Stomach (tissue), 8 donors: ENCODE measurements at regions not wholly inside any gene's neighbourhood (a gene's known extent, or its start where the extent isn't known, plus 50 kb on each side); places are given as distances from the start of the nearest gene placed in this dataset.
"Not testable (repeated sequence)": the region's sequence is repeated elsewhere in the genome, so short reads cannot be mapped to it uniquely, and the experiment has no call there.

Experiments
- DNase-seq, 2 donors: peaks; one replicate each; pipeline versions ENCODE4 v3.0.0 to v3.0.0-alpha.2; 2013 to 2019
- H3K27ac ChIP-seq, 5 donors: fragments of 200-600 bp in 4 of 5; sonication (generic) in 4 of 5; one replicate each; pipeline ENCODE4 v1.5.1; 2013 to 2019; ENCODE audit warnings: mild to moderate bottlenecking in 1 of 5, moderate library complexity in 1 of 5
- H3K27me3 ChIP-seq, 3 donors: fragments of 200-600 bp; sonication (generic); one replicate each; pipeline ENCODE4 v1.5.1; 2017 to 2019; ENCODE audit warnings: mixed run types in 1 of 3
- H3K36me3 ChIP-seq, 4 donors: fragments of 200-600 bp; sonication (generic); 1 replicate in 3 of 4; 2 replicates in 1 of 4; pipeline ENCODE4 v1.5.1; 2016 to 2019
- H3K4me1 ChIP-seq, 4 donors: fragments of 200-600 bp; sonication (generic); one replicate each; pipeline ENCODE4 v1.5.1; 2016 to 2019
- H3K4me3 ChIP-seq, 4 donors: fragments of 200-600 bp; sonication (generic) in 3 of 4; one replicate each; pipeline ENCODE4 v1.5.1; 2016 to 2019; ENCODE audit warnings: mild to moderate bottlenecking in 1 of 4
- H3K9me3 ChIP-seq, 4 donors: fragments of 200-600 bp; sonication (generic); one replicate each; pipeline ENCODE4 v1.5.1; 2016 to 2019
- EP300 ChIP-seq: sonication (generic); formaldehyde crosslinking; IDR thresholded peaks from one replicate; pipeline ENCODE4 v1.6.1; 2017; ENCODE audit warnings: antibody characterized with exemption
- POLR2A ChIP-seq, 4 donors: fragments of 450-650 bp; IDR thresholded peaks; one replicate each; pipeline ENCODE4 v1.6.1; 2016; ENCODE audit warnings: antibody characterized with exemption in 4 of 4, control low read depth in 2 of 4, mild to moderate bottlenecking in 1 of 4, moderate library complexity in 1 of 4
- POLR2AphosphoS5 ChIP-seq, 3 donors: sonication (generic); formaldehyde crosslinking; IDR thresholded peaks; one replicate each; pipeline ENCODE4 v1.6.1; 2016; ENCODE audit warnings: antibody characterized with exemption in 3 of 3
- WGBS, 5 donors: extraction: QIAGEN DNeasy Blood & Tissue Kit in 3 of 5; methylation state at CpG; one replicate each; pipeline versions ENCODE4 v1.1.5 to v1.1.7; 2013 to 2018; 5-methylcytosine and 5-hydroxymethylcytosine counted together
- intact Hi-C: fragments of 100-400 bp; cut with DNase I; formaldehyde crosslinking; loops from one replicate; pipeline ENCODE4 v1.15.1; 2023; ENCODE audit warnings: low total_unique reads
- TF ChIP-seq, protein P1 (sequence below), 7 experiments: fragments of 450-650 bp in 4 of 7; fragments of 200-600 bp in 3 of 7; sonication (generic) in 3 of 7; IDR thresholded peaks; one replicate each; pipeline ENCODE4 v1.5.1; 2016 to 2019; ENCODE audit warnings: antibody characterized with exemption in 7 of 7, control low read depth in 2 of 7, mild to moderate bottlenecking in 1 of 7
- donor health status: healthy with polysubstance abuse.
- donor health status: Bipolar disorder and iron deficiency.
- donor health status: healthy.

DNA sequence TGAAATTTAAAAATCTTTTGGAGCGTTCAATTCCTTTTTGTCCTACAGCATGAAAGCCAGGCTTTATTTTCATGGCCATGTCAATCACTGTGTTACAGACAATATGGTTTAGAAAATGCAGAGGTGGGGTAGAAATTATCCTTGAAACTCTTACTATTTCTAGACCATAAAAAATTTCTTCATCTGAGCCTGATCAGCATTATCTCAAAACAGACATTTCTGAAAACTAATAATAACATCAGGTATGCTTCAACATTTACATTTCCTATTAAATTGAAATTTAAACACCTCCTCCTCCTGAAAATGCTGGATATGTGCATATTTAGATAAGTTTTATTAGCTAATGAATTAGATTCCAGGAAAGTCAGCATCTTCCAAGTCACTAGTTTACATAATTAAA, 570.6 kb downstream of the RIT2 start:
- TF ChIP-seq, protein P1, sequence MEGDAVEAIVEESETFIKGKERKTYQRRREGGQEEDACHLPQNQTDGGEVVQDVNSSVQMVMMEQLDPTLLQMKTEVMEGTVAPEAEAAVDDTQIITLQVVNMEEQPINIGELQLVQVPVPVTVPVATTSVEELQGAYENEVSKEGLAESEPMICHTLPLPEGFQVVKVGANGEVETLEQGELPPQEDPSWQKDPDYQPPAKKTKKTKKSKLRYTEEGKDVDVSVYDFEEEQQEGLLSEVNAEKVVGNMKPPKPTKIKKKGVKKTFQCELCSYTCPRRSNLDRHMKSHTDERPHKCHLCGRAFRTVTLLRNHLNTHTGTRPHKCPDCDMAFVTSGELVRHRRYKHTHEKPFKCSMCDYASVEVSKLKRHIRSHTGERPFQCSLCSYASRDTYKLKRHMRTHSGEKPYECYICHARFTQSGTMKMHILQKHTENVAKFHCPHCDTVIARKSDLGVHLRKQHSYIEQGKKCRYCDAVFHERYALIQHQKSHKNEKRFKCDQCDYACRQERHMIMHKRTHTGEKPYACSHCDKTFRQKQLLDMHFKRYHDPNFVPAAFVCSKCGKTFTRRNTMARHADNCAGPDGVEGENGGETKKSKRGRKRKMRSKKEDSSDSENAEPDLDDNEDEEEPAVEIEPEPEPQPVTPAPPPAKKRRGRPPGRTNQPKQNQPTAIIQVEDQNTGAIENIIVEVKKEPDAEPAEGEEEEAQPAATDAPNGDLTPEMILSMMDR (IDR thresholded peaks at IDR 0.05) = no peak
- no peak for TF ChIP-seq POLR2AphosphoS5 (IDR thresholded peaks at IDR 0.05)
- TF ChIP-seq POLR2A (IDR thresholded peaks at IDR 0.05) = no peak
- TF ChIP-seq EP300 = no peak
- H3K36me3 ChIP-seq = no peaks in the 10 kb centered on the region
- no peaks in the 10 kb centered on the region for H3K4me1 ChIP-seq
- no peaks in the 10 kb centered on the region for H3K27me3 ChIP-seq
- 87 to 94% (median 92%) methylated on average over 1 of the region's 1 CpG for WGBS, 5 donors
- intact Hi-C loops = no loop called here
- no peak for DNase-seq
- no peak overlapping the region for H3K27ac ChIP-seq
- no peaks in the 10 kb centered on the region for H3K9me3 ChIP-seq
- no peak overlapping the region for H3K4me3 ChIP-seq

DNA sequence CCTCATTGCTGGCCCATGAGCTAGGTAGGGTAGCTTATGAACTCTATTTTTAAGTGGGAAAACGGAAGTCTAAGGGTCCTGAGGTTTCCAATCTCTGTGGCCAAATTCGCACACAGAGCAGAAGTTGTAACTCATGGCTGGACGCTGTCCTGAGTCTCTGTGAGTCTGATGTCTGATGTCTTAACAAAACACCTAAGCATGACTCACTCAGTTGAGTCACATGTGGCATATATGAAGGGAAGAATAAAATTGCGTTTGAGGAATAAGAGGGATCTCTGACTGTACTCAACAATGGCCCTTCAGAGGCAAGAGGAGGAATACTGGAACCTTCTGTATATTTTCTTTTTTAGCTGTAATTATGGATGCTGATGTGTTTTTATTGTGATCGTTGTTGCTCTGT, 569.7 kb downstream of the RIT2 start:
- no peak overlapping the region for H3K27ac ChIP-seq
- H3K9me3 ChIP-seq = no peaks in the 10 kb centered on the region
- TF ChIP-seq, protein P1 (IDR thresholded peaks at IDR 0.05) = no peak
- TF ChIP-seq EP300 (no peak), POLR2AphosphoS5 (IDR thresholded peaks at IDR 0.05) (no peak)
- no peaks in the 10 kb centered on the region for H3K27me3 ChIP-seq
- H3K4me1 ChIP-seq = no peaks in the 10 kb centered on the region
- WGBS, 5 donors = 77 to 86% (median 83%) methylated on average over 5 of the region's 5 CpGs
- H3K4me3 ChIP-seq = no peak overlapping the region
- DNase-seq = no peak
- H3K36me3 ChIP-seq = no peaks in the 10 kb centered on the region
- intact Hi-C loops = no loop called here

DNA sequence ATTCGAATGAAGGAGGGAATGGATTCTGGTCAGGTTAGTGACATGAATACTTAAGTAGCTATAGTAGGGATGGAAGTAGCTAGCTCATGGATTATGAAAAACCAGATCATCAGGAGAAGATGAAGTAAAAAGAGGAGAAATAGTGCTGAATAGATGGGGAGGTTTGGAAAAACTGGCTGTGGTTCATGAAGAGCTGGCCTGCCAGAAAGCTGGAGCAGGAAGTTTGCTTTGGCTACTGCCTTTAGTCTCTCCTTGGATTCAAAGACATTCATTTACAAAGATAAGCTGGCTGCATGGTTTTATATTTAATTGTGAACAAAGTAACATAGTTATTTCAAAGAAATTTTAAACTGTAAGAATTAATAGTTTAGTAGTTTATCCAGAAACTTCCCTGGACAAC, 567.0 kb downstream of the RIT2 start:
- Histone ChIP-seq H3K4me3 (no peak overlapping the region), H3K27ac (no peak overlapping the region), H3K9me3 (no peaks in the 10 kb centered on the region), H3K4me1 (no peaks in the 10 kb centered on the region), H3K27me3 (no peaks in the 10 kb centered on the region), H3K36me3 (no peaks in the 10 kb centered on the region)
- WGBS, 5 donors = 53 to 77% (median 59%) methylated on average over 1 of the region's 1 CpG
- TF ChIP-seq POLR2A (IDR thresholded peaks at IDR 0.05) = no peak
- TF ChIP-seq POLR2AphosphoS5 (IDR thresholded peaks at IDR 0.05) = no peak
- TF ChIP-seq, protein P1 (IDR thresholded peaks at IDR 0.05) = no peak
- no peak for TF ChIP-seq EP300
- intact Hi-C loops = no loop called here
- DNase-seq = peak; percentile 23 to 34

DNA sequence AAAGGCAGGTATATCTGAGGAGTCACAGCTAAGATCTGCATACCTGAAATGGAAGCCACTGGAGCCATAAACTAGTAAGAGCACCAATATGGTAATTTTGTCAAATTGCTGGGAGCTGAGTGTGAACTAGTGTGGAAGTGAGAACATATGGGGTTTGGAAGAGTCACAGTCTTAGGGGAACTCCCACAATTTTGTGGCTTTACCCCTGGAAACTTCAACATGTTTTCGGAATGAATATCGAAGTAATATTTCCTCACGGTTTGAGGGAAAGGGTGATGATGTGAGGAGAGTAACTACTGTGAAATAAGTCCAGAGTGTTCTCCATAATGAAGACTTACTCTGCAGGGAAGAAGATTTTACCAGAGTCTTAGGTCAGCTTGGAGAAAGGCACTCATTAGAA, 565.9 kb downstream of the RIT2 start:
- Histone ChIP-seq H3K27me3 (no peaks in the 10 kb centered on the region), H3K36me3 (no peaks in the 10 kb centered on the region), H3K27ac (no peak overlapping the region), H3K9me3 (no peaks in the 10 kb centered on the region), H3K4me1 (no peaks in the 10 kb centered on the region), H3K4me3 (no peak overlapping the region)
- 93 to 99% (median 96%) methylated on average over 3 of the region's 3 CpGs for WGBS, 5 donors
- DNase-seq = no peak
- intact Hi-C loops = no loop called here
- TF ChIP-seq EP300 = no peak
- TF ChIP-seq, protein P1 (IDR thresholded peaks at IDR 0.05) = no peak
- TF ChIP-seq POLR2A (IDR thresholded peaks at IDR 0.05) = no peak
- no peak for TF ChIP-seq POLR2AphosphoS5 (IDR thresholded peaks at IDR 0.05)

DNA sequence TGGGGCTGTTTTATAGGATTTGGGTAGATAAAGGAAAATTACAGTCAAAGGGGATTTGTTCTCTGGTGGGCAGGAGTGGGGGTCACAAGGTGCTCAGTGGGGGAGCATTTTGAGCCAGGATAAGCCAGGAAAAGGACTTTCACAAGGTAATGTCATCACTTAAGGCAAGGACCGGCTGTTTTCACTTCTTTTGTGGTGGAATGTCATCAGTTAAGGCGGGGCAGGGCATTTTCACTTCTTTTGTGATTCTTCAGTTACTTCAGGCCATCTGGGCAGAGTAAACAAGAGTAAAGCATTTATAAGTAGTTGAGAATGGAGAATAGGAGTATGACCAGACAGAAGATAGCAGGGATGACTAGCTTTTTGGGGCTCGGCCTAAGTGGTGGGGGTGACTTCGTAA, 562.9 kb downstream of the RIT2 start:
- H3K27me3 ChIP-seq, H3K36me3 ChIP-seq, DNase-seq, H3K27ac ChIP-seq, H3K9me3 ChIP-seq, H3K4me1 ChIP-seq, intact Hi-C loops, H3K4me3 ChIP-seq: not testable (repeated sequence)
- WGBS, 5 donors = 78 to 92% (median 80%) methylated on average over 4 of the region's 4 CpGs
